HG03060 (cell line): ENCODE measurements at regions not wholly inside any gene's neighbourhood (a gene's known extent, or its start where the extent isn't known, plus 50 kb on each side); places are given as distances from the start of the nearest gene placed in this dataset.
"Not testable (repeated sequence)": the region's sequence is repeated elsewhere in the genome, so short reads cannot be mapped to it uniquely, and the experiment has no call there.

Experiments used
- ATAC-seq: cut with Tn5 transposase; IDR thresholded peaks from one replicate; pipeline ENCODE4 v1.9.1; 2021; ENCODE audit warnings: low read depth, moderate number of reproducible peaks; ENCODE audit not compliant: unreplicated experiment

DNA sequence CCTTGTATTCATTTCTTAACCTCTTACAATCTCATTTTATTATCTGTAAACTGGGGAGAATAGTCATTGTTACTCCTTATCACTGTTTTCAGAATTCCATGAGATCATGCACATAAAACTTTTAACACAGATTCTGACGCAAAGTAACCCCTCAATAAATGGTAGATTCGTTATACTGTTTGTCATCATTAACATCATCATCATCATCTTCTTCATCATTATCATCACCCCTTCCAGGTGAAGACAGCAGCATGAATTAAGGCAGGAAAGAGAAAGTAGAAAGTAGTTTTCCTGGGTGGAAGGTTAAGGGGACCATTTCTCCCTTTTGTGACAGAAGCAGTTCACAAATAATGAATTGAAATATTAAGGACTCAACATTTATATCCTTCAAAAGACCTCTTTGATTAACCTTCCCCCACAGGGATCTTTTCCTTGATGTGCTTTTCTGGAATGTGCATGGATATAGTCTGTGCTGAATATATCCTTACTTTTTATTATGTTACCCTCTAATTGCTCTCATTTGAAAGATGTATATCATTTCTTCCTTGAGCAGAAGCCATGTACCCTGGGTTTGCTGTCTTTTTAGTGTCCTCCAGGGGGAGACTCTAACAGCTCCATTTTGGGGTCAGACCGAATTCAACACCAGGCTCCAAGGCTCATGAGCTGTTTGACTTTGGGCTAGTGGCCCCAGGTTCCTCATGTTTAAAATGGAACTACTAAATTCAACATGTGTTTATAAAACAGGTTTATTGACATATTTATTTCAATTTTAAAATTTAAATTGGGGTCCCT is 1029.9 kb upstream of the WWC1 start:
- no peak for ATAC-seq

DNA sequence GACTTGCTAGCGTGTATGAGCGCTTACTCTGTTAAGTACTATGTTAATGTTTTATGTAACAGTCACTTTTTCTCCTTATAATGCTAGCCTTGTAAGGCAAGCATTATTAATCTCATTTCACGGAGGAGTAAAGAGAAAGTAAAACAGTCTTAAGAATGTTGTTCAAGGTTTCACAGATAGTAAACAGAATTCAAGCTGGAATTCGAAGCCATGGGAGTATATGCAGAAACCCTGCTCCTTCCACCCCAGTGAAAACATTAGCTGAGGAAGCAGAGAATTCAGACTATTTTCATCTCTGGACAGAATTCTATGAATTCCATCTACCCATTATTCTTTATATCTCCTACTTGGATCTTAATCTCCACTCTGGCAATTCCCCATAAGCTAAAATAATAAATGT is 1028.3 kb upstream of the WWC1 start:
- no peak for ATAC-seq

DNA sequence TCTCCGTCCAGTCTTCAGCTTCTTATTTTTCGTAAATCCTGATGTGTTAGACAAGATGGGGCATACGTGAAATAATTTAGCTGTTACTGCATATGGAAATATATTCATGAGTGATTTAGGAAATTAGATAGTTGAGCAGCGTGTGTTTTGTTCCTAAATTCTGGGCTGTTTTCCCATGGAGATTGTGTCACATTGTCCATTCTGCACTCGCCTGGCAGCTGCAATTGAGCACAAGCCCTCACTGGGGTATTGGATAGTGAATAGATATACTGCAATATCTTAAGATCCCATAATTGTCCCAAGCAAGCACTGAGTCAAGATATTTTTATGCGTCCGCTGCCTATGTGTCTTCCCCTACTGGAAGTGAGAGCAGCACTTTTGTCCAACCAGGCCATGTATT is 1027.1 kb upstream of the WWC1 start:
- no peak for ATAC-seq

DNA sequence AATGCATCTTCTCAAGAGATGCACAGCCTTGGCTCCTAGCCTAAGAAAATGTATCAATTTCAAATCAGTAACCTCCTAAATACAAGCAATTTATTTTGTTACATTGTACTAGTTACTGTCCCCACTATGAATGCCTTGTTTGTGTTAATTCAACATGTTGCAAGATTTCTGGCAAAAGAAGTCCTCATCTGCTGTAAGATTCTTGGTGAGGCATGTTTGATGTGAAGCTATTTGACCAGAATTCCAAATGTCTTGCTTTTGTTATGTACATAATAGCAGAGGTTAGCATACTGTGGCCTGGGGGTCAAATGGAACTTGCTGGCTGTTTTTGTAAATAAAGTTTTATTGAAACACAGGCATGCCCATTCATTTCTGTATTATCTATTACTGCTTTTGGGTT is 1023.1 kb upstream of the WWC1 start:
- ATAC-seq: no peak

DNA sequence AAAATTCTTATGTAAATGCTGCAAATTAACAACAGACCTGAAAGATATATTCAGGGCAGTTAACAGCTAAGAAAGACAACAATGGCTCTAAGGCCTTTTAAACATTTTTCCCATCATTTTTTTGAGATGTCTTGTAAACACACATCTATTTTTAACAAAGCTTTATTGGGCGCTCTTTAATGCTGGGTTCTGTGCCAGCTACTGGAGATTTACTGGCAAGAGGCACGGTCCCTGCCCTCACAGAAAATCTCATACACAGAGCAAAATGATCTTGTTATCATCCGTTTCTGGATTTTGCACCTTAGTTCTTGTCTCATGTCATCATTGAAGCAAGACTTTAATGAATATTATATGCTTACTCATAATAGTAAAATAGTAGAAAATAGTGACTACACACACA is 1022.3 kb upstream of the WWC1 start:
- ATAC-seq: no peak

DNA sequence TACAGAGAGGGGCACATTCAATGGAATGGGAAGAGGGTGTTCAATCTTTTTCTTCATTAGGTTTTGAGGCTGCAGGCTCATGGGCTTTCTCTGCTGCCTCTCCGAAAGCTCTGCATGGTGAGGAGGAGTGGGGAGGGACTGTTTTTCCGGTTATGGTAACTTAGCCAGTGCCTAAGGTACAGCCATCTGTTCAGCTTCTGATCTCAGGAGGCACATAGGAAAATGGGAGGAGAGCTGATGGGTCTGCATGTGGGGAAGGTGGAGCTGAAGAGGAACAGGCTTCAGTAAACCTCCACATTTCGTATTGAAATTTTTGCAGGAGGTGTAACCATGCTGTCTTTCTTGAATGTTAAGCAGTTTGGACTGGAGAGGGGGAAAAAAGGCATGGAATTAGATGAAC is 1020.4 kb upstream of the WWC1 start:
- ATAC-seq: no peak

DNA sequence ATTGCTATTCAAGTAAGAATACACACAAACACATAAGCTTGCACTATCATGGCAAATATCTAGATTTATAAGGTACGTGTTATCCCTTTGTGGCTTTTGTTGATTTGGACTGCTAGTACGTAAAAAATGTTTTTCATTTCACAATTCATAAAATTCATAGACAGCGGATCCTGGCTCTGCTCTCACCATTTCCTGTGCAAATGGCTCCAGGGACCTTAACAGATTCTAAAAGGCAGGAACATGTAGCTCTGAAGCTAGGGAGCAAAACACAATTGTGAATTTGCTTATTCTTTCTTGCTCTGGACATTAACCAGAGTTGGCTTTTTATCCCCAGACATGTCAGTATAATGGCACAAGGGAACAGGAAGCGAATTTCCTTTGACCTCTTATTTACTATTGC is 1019.9 kb upstream of the WWC1 start:
- no peak for ATAC-seq

DNA sequence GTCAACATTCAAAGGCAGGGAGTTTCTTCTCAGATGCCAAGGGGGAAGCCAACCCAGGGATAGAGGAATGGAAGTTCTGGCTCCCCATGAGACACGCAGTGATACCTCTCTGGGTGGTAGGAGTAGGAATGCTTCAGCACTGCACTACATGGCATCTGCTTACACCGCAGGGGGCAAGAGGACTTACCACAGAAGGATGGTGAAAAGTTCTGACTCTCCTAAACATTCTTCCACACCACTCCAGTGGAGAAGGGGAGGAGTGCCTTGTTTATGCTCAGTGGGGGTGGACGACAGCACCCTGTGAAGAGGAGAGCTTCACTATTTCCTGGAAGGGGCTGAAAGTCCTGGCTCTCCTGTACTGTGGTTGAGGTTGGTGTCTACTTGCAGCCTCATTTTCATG is 1011.3 kb upstream of the WWC1 start:
- no peak for ATAC-seq

DNA sequence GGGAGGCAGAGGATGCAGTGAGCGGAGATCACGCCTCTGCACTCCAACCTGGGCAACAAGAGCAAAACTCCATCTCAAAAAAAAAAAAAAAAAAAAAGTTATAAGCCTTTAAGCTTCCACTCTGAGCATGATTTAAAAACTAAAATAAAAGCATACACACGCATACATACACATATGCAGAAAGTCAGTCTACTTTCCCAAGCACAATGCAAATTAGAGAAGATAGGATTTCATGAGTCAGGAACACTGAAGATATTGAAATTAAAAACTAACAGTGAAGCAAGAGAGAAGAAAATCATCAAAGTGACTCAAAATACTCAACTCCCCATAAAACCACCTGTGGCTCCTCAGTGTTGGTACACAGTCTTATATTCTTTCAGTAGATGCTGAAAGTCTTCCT is 1009.5 kb upstream of the WWC1 start:
- ATAC-seq: no peak

DNA sequence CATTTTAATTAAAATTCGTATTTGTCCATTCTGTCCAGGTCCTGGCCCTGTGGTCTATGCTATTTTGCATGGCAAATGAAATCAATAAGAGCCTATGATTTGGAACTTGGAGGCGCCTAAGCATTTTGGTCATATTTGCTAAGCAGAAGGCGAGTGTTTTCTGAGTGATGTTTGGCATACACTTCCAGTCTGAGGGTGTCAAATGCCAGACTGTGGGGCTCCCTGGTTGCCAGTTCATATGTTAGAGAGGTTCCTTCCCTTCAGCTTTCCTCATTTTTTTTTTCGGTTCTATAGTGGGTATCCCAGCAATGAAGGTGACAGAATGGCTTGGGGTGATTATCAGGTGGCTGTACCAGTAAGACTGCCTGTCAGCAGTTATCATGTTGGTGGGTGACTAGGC is 1007.8 kb upstream of the WWC1 start:
- ATAC-seq: no peak

DNA sequence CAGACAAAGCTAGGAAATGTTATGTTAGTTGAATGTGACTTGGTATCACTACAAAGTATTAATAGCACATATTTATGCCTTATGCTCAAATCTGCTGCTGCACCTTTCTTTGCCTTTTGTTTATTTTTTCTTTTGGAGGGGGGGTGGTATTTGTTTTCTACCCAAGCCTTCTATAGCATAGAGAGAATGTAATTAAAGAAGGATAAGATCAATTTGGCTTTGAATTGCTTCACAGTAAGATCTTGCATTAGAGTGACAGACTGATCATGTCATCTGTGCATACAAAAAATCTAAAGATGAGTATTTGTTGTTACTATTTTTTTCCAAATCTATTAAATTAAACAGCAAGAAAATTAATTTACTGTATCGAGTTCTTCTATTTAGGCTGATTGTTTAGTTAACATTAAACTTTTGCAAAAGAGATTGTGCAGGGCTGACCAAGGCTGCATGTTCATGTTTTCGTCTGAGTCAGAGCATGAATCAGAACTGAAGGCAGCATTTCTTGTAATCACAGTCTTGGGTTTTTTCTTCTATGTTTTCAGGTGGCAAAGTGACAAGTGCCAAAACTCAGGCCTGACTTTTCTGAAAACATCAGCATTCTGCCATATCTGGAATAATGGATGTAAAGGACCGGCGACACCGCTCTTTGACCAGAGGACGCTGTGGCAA is 1007.1 kb upstream of the WWC1 start:
- ATAC-seq: no peak

DNA sequence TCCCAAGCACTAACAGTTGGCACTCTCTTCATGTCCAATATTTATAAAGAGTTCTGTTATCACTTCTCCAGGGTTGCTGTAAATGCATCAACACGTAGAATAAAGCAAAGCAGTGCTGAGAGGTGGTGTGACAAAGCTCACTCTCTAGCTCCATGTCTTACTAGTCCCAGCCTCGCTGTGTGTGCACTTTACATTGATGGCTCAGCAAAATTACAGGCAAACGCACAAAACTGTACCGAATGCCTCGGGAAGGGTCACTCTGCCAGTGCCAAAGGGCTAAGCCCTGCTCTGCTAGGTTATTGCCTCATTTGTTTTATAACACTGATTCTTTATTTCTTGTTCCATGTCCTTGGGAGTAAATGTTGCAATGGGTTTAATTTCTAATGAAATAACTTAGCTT is 1005.9 kb upstream of the WWC1 start:
- ATAC-seq: no peak

DNA sequence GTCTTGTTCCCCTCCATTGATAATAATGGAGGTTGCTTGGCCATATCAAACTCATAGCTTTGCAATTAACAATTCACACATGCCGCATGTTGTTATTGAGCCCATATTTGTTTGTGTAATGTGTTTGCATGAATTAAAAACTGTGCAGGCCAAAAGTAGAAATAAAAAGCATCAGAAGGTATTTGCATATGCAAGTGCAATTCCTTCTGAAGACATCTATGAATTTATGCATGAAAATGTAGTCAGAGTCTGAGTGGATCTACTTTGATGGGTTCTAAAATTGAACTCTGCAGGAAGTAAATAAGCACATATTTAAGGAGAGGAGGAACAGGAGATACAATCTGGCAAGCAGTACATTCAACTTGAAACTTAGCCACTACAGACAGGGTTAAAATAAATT is 1004.6 kb upstream of the WWC1 start:
- no peak for ATAC-seq

DNA sequence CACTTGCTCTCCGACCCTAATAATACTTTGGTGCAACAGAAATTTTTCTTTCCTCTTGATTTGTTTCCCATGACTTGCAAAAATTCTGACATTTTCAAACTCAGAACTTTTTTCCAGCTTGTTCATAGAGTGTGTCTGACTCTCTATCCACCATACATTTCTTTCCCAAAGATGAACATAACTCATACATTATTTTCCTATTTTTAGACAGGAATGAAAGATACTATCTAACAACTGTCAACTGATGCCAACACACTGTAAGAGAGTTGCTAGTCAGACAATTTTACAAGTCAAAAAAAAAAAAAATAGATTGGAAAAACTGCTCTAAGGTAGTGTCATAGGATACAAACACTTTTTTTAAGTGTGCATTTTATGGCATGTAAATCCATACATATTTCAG is 1001.0 kb upstream of the WWC1 start:
- no peak for ATAC-seq

DNA sequence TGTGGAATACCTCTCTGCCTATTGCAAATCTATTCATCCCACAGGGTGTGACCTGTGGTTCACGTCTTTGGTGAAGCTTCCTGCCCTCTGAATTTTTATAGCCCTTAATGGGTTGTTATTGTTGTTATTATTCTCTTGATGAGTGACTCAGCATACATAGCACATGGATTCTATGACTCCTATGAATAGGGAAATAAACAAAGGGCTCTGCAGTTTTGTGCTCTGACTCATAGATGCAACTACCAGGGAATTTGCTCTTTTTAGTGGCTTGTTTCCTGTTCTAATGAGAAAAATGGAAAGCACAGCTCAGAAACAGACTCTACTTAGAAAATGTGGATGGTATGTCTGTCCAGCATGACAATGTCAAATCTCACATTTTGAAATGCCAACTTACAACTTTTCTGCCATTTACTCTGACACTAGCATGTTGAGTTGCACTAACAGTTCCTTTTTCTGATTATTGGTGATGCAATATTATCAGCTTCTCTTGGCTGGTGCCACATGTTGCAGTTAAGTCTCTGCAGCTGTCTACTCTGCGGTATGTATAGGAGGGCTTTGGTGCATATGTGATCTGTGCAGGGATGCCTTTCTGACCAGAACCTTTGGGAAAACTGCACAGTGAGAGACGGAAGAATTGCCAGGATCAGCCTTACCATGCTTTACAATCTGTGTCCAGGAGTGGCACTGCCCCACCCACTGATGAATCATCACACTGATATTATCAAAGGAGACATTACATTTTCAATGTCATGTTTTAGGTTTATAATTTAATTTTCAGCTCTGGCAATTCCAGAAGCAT is 996.4 kb upstream of the WWC1 start:
- no peak for ATAC-seq

DNA sequence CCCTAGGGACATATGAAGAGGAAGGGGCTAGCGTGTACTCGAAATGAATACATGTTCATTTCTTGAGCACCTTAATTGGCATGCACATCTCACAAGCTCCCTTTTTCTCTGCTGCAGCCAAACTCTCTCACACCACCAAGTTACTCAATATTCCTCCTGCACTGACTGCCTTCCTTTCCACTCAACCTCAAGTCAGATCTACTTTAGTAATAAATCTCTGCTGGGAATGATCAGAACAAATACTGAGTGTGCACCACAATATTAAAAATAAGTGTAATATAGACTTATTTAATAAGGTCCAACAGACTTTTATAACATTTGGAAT is 995.8 kb upstream of the WWC1 start:
- no peak for ATAC-seq

DNA sequence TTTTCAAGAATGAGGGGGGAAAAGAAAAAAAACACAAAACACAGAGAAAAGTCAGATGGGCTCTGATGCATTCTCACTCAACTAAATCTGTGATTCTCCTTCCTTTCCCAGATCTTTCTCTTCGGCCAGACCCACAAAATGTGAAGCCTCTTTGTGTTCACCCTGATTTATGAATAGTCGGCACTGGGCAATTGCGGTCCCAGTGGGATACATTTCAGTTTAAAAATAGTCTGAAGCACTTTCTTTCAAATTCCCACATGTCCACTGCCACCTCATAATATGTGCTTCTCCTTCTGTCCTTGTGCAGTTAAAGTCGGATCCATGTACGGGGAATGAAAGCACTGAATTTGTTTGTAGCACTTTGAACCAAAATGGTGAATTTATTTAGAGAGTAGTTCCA is 995.4 kb upstream of the WWC1 start:
- ATAC-seq: no peak

DNA sequence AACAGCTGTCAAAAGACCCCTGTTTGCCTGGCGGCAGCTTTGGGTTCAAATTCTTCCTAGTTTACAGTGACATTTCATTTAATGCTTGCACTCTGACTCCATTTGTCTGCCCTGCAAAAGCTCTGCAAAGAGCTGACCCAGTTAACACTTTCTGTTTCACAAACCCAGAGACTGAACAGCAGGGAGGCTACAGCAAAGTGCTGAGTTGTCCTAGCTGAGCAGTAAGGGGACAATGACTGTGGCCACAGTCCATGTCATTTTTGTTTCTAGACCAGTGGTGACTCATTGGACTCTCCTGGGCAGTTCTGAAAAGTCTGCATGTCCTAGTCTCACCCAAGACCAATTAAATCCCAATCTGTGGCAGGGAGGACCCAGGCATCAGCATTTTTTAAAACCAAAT is 994.8 kb upstream of the WWC1 start:
- ATAC-seq: no peak

DNA sequence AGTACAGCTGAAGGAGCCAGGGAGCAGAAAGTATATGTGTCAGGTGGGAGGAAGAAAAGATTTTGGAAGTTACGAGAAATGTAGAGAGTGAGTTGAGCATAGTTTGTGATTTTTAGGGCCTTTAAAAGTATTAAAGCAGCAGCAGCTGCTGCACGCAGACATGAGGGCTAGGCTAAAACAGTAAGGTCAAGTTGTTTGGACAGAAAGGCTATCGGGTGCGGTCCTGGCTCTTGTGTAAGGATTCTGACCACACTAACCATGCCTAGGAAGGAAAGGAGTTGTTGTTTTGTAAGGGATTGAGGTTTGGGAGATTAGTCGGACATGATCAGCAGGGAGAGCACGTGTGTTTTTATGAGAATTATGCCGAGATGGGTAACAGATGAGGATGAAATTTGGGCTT is 991.6 kb upstream of the WWC1 start:
- not testable (repeated sequence) for ATAC-seq

DNA sequence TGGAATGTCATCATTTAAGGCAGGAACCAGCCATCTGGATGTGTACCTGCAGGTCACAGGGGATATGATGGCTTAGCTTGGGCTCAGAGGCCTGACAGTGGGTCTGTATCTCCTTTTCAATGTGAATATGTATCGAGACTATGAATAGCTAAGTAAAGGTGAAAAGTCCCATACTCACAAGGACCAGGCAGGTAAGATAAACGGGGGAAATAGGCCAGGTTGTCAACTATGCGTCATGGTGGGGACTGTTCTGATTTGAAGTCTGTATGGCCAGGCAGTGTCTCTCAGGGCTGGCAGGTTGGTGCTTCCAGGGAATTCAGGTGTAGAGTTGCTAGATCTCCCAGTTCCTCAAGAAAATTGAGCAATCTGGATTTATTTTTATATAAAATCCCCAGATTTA is 987.9 kb upstream of the WWC1 start:
- ATAC-seq: no peak

DNA sequence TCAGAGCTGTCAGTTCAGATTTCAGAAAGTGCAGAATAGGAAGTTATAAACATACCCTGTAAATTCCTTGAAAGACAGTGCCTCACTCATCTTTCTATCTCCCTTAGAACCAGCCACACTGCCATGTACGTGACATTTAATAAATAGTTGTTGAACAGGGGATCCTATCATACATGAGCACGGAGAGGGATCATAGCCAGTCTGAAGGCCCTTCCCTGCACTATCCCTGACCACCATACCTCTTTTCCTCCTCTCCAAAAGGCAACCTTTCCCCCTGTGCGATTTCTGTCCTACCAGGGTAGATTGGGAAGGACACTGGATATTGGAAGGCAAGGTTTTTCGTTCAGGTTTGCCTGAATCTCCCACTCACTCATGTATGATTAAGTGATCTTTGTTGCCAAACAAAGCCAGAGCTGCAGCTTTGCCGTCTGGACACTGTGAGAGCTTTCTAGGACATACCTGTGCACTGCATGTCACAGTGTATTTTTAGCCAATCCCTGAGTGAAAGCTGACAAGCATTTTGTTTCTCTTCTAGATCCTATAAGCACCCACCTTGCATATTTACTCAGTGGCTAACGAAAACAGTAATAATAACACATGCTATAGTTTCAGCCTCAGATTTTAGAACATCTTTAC is 986.5 kb upstream of the WWC1 start:
- no peak for ATAC-seq
